Heart left ventricle (tissue), 16 donors: ENCODE measurements at regions not wholly inside any gene's neighbourhood (a gene's known extent, or its start where the extent isn't known, plus 50 kb on each side); places are given as distances from the start of the nearest gene placed in this dataset.

Experiments used
- ATAC-seq, 4 donors: fragments of 200-7000 bp; cut with Tn5 transposase; one replicate each; pipeline ENCODE4 v1.9.1; 2020 to 2022; ENCODE audit warnings: moderate library complexity in 4 of 4, mild to moderate bottlenecking in 3 of 4, moderate number of reproducible peaks in 1 of 4
- DNase-seq, 5 donors: peaks; one replicate each; pipeline ENCODE4 v3.0.0-alpha.2; 2020
- H3K27ac ChIP-seq, 12 donors: fragments of 200-600 bp; sonication (generic) in 4 of 12; one replicate each; pipeline versions ENCODE4 v1.5.0 to v1.8.0; 2016 to 2022; ENCODE audit warnings: mild to moderate bottlenecking in 2 of 12
- H3K27me3 ChIP-seq, 9 donors: fragments of 200-600 bp; sonication (generic) in 2 of 9; one replicate each; pipeline versions ENCODE4 v1.5.1 to v1.8.0; 2016 to 2022; ENCODE audit warnings: mild to moderate bottlenecking in 3 of 9
- H3K36me3 ChIP-seq, 9 donors: fragments of 200-600 bp; sonication (generic) in 2 of 9; one replicate each; pipeline versions ENCODE4 v1.5.0 to v1.8.0; 2018 to 2022; ENCODE audit warnings: mild to moderate bottlenecking in 2 of 9
- H3K4me1 ChIP-seq, 12 donors: fragments of 200-600 bp; sonication (generic) in 4 of 12; one replicate each; pipeline versions ENCODE4 v1.5.0 to v1.8.0; 2016 to 2022; ENCODE audit warnings: mild to moderate bottlenecking in 3 of 12
- H3K4me3 ChIP-seq, 12 donors: fragments of 200-600 bp; sonication (generic) in 4 of 12; one replicate each; pipeline versions ENCODE4 v1.5.0 to v1.8.0; 2017 to 2022; ENCODE audit warnings: mild to moderate bottlenecking in 9 of 12, moderate library complexity in 4 of 12
- H3K9me3 ChIP-seq, 12 donors: fragments of 200-600 bp; sonication (generic) in 4 of 12; one replicate each; pipeline versions ENCODE4 v1.5.0 to v1.8.0; 2016 to 2022; ENCODE audit warnings: mild to moderate bottlenecking in 1 of 12
- POLR2A ChIP-seq, 2 donors: fragments of 450-650 bp; IDR thresholded peaks; one replicate each; pipeline ENCODE4 v1.6.1; 2017; ENCODE audit warnings: antibody characterized with exemption in 2 of 2, mild to moderate bottlenecking in 2 of 2, moderate library complexity in 2 of 2
- WGBS, 4 donors: extraction: QIAGEN DNeasy Blood & Tissue Kit in 2 of 4; methylation state at CpG; one replicate each; pipeline versions ENCODE4 v1.1.5 to v1.1.7; 2013 to 2018; 5-methylcytosine and 5-hydroxymethylcytosine counted together
- intact Hi-C, 10 donors: fragments of 100-400 bp; cut with DNase I; formaldehyde crosslinking; loops; one replicate each; pipeline versions ENCODE4 v1.11.1 to v1.14.2; 2022
- TF ChIP-seq, protein P1 (sequence below), 12 donors: fragments of 200-600 bp; sonication (generic) in 4 of 12; IDR thresholded peaks; one replicate each; pipeline versions ENCODE4 v1.5.0 to v1.8.0; 2018 to 2022; ENCODE audit warnings: antibody characterized with exemption in 12 of 12, mild to moderate bottlenecking in 5 of 12
- donor health status: ischemic (EF 13 %, LVEDD 7.1; RV severe dilation, severe dysfunction).
- donor health status: healthy with polysubstance abuse.
- donor health status: DM: no; HTN: yes; CAD: no.
- donor health status: DM: no; HTN: no; CAD: no.
- donor health status: ischemic (EF 25% LVEDD 6.9; RV normal size, moderate dysfunction).
- donor health status: ischemic (EF 25% LVEDD 5.7; RV mildly dilated, moderate dysfunction).
- donor health status: healthy.
- donor health status: DM: yes; HTN: yes; CAD: no.
- donor health status: ischemic (EF 35%, LVEDD 5.7; RV mildly dilated, moderate dysfunction).
- donor health status: nonischemic (EF 11% LVEDD 7.7; RV severe dilation, severe dysfunction).
- donor health status: DM: yes; HTN: yes; CAD: no.
- donor health status: PGD.
- donor health status: ischemic (EF 29% LVEDD 5.4; RV normal size, mild dysfunction).
- donor health status: nonischemic (EF 23%, LVEDD 6.1; RV moderate dilation, normal function).

DNA sequence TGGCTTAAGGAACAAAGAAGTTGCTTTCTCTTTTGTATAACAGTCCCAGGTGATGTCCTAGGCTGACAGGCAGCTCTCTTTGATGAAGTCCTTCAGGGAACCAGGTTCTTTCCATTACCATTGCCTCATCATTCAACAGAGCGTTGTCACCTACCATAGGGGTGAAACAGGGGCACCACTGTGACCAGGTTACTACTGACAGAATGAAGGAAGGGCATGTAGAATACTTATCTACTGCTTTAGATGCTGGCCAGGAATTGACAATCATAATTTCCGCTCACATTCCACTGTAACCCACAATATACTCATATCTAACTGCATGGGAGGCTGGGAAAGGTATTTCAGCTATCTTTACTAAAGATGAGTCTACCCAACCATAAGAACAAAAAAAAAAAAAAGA lies 148.0 kb upstream of the FNDC3A start:
- 89 to 93% (median 91%) methylated on average over 2 of the region's 2 CpGs for WGBS, 4 donors
- TF ChIP-seq, protein P1, sequence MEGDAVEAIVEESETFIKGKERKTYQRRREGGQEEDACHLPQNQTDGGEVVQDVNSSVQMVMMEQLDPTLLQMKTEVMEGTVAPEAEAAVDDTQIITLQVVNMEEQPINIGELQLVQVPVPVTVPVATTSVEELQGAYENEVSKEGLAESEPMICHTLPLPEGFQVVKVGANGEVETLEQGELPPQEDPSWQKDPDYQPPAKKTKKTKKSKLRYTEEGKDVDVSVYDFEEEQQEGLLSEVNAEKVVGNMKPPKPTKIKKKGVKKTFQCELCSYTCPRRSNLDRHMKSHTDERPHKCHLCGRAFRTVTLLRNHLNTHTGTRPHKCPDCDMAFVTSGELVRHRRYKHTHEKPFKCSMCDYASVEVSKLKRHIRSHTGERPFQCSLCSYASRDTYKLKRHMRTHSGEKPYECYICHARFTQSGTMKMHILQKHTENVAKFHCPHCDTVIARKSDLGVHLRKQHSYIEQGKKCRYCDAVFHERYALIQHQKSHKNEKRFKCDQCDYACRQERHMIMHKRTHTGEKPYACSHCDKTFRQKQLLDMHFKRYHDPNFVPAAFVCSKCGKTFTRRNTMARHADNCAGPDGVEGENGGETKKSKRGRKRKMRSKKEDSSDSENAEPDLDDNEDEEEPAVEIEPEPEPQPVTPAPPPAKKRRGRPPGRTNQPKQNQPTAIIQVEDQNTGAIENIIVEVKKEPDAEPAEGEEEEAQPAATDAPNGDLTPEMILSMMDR (IDR thresholded peaks at IDR 0.05) = no peak
- no peak for TF ChIP-seq POLR2A (IDR thresholded peaks at IDR 0.05)
- Histone ChIP-seq H3K4me3 (no peak overlapping the region), H3K9me3 (peaks cover 0 to 26% (median 10%) of the 10 kb centered on the region in 12 donors), H3K4me1 (peaks cover 0 to 13% (median 0%) of the 10 kb centered on the region in 12 donors), H3K27ac (no peak overlapping the region), H3K36me3 (no peaks in the 10 kb centered on the region), H3K27me3 (peaks cover 0 to 3% (median 0%) of the 10 kb centered on the region in 9 donors)
- DNase-seq (no peak), ATAC-seq (no peak)
- intact Hi-C loops = no loop called here

DNA sequence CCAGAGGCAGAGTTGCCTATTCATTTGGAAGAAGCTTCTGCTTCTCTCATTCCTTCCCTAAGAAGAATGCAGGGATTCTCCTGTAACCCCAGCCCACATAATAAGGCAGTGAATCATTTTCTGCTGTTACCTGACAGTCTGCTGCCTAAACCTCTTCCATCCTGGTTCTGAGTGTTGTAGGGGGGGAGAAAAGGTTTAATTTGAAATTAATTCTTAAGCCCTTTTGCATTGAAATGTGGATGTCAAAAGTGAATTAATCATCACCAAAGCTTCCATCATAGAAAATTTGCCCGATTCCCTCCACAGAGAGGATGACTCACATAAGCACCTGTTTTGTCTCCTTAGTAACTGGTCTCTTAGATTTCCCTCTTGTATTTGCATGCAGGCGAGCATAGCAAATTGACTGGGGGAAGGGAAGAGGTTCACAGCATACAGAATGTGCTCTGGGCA lies 146.7 kb upstream of the FNDC3A start:
- Histone ChIP-seq H3K9me3 (peaks cover 0 to 32% (median 10%) of the 10 kb centered on the region in 12 donors), H3K4me1 (peaks cover 0 to 13% (median 0%) of the 10 kb centered on the region in 12 donors), H3K36me3 (no peaks in the 10 kb centered on the region), H3K27ac (no peak overlapping the region), H3K27me3 (peaks cover 0 to 3% (median 0%) of the 10 kb centered on the region in 9 donors), H3K4me3 (no peak overlapping the region)
- ATAC-seq = no peak
- 64 to 79% (median 70%) methylated on average over 2 of the region's 2 CpGs for WGBS, 4 donors
- TF ChIP-seq POLR2A (IDR thresholded peaks at IDR 0.05) = no peak
- TF ChIP-seq, protein P1 (IDR thresholded peaks at IDR 0.05) = no peak
- intact Hi-C loops = no loop called here
- DNase-seq = no peak

DNA sequence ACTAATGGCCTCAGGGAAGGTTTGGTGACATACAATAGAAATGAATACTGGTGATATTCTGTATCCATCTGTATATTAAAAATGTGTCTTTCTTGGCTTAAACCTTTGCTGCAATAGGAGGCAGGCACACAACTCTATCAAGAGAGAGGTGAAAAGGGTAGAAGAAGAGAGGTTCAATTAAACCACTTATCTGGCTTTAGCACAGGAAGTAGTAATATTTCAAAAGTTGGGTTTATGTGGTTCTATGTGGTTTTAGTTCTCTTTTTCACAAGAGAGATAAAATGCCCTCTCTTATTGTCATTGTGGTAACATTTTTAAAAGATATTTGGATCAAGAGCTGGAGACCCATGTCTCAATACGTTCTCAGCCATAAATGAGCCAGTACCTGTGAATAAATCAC lies 146.2 kb upstream of the FNDC3A start:
- 75 to 83% (median 79%) methylated on average over 1 of the region's 1 CpG for WGBS, 4 donors
- ATAC-seq (no peak), DNase-seq (no peak)
- TF ChIP-seq, protein P1 (IDR thresholded peaks at IDR 0.05) = no peak
- TF ChIP-seq POLR2A (IDR thresholded peaks at IDR 0.05) = no peak
- intact Hi-C loops = no loop called here
- H3K4me3 ChIP-seq = no peak overlapping the region
- H3K27ac ChIP-seq = no peak overlapping the region
- H3K4me1 ChIP-seq = peaks cover 0 to 13% (median 0%) of the 10 kb centered on the region in 12 donors
- peaks cover 0 to 38% (median 13%) of the 10 kb centered on the region in 12 donors for H3K9me3 ChIP-seq
- peaks cover 0 to under 1% (median 0%) of the 10 kb centered on the region in 9 donors for H3K27me3 ChIP-seq
- H3K36me3 ChIP-seq = no peaks in the 10 kb centered on the region

- 83 to 98% (median 90%) methylated on average over 7 of the region's 7 CpGs for WGBS, 4 donors
- intact Hi-C loops = no loop called here
- H3K9me3 ChIP-seq = peaks cover 0 to 46% (median 12%) of the 10 kb centered on the region in 12 donors
Observed at GRCh38 chr13:48831248-48831647, 144.5 kb upstream of the FNDC3A start.

More at GRCh38 chr13:48831248-48831647, 144.5 kb upstream of the FNDC3A start:
- H3K27me3 ChIP-seq = no peaks in the 10 kb centered on the region
- ATAC-seq (no peak), DNase-seq (no peak)
- TF ChIP-seq POLR2A (IDR thresholded peaks at IDR 0.05) = no peak
- TF ChIP-seq, protein P1 (IDR thresholded peaks at IDR 0.05) = no peak
- peaks cover 0 to 13% (median 0%) of the 10 kb centered on the region in 12 donors for H3K4me1 ChIP-seq
- no peak overlapping the region for H3K4me3 ChIP-seq
- no peak overlapping the region for H3K27ac ChIP-seq
- H3K36me3 ChIP-seq = no peaks in the 10 kb centered on the region
